HG02678 (cell line): ENCODE measurements at regions not wholly inside any gene's neighbourhood (a gene's known extent, or its start where the extent isn't known, plus 50 kb on each side); places are given as distances from the start of the nearest gene placed in this dataset.
"Not testable (repeated sequence)": the region's sequence is repeated elsewhere in the genome, so short reads cannot be mapped to it uniquely, and the experiment has no call there.

ENCODE experiments used
- ATAC-seq: cut with Tn5 transposase; IDR thresholded peaks from one replicate; pipeline ENCODE4 v1.9.1; 2021; ENCODE audit warnings: mild to moderate bottlenecking, moderate library complexity; ENCODE audit not compliant: unreplicated experiment

DNA sequence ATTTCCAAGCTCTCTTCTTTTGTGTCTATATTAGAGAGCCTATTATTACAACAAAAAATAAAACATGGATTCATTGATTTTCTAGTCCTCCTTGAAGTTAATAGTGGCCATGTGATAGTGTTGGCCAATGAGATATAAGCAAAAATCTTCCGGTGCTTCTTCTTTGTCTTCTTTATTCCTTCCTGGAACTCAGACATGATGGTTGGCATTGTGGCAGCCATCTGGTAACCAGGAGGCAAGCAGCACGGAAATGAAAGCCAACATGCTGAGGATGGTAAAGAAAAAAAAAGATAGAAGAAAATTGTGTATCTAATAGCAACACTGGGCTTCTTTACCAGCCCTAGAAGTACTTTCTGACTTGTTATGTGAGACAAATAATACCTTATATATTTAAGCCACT lies 50.8 kb upstream of the SEL1L start:
- no peak for ATAC-seq

DNA sequence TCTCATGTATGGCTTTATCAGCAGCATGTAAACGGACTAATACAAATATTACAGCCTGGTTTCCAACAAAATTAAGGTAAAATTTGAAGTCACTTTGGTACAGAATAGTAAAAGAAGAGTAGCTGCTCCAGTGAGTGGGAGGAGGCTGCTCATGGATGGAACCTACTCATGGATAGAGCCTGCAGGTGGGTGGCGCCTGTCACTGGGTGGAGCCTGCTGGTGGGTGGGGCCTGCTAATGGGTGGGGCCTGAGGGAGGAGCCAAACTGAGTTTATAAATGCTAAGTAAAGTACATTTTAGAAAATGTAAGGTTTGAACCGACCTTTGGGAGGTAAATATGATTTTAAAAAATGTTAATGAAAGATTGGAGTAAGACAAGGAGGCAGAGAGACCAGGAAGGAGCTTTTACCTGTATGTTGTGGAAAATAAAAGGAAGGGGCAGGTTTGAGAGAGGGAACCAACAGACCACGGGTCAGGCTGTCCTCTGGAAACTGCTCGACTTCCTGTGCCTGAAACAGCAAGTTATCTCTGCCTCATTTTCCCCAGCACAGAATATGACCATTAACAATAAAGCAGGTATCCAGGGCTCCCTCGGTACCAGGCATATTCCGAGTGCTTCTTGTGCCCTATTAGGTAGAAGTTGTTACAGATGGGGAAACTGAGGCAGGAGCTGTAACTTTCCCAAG lies 55.9 kb upstream of the SEL1L start:
- ATAC-seq: no peak

DNA sequence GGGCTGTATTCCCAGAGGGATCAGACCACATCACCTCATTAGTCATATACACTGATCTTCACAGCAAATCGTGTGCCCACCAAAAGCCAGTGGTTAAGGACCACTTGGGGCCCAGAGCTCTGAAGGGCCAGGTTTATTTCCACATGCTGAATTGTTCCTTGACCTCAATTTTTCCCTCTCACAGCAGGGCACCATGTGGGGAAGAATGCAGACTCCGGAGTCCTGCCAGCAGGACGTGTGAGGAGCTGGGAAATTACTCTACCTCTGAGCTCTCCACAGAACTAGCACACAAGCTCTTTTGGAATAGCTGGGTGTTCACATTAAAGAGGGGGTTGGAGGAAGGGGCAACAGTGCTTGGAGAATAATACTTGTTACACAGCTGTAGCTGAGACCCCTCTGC lies 57.6 kb upstream of the SEL1L start:
- no peak for ATAC-seq

DNA sequence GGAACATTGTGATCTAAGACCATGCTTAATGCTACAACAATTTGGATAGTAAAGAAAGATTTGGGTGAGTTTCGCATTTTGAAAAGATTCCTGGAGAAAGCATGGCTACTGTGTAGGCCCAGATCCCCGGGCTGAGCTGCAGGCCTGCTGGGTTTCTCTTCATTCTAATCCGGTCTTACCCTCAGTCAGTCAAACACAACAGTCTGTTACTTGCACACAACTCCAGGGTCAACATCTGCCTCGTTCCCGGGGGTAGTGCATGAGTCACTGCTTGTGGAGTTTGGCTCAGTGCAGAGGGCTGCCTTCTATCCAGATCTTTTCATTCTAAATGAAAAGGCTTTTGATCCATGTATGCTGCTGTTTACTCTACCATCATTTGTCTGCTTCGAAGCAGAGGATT lies 60.4 kb upstream of the SEL1L start:
- no peak for ATAC-seq

DNA sequence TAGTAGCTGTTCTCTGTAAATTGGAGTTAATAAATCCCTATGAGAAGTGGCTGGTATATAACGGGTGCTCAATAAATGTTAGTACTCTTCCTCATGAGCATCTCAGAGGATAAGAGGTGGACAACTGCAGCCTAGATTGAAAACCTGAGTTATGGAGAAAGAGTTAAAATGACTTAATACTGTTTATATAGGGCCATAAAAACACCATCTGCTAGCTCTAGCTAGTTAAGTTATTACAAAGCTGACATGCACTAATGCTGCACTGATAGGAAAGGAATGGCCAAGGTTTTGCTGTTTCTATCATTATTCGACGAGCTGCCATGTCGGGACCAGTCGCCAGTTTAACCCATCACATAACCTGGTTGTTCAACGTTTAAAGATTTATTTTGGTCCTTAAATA lies 72.0 kb upstream of the SEL1L start:
- ATAC-seq: no peak

- ATAC-seq: no peak
Measured at GRCh38 chr14:81613341-81614045, 79.8 kb upstream of the SEL1L start.

GRCh38 chr14:81614302-81614701 lies 80.6 kb upstream of the SEL1L start:
- ATAC-seq: not testable (repeated sequence)

- no peak for ATAC-seq
Measured at GRCh38 chr14:81618695-81619094, 85.0 kb upstream of the SEL1L start.

GRCh38 chr14:81619816-81620215 lies 86.2 kb upstream of the SEL1L start:
- ATAC-seq: no peak

DNA sequence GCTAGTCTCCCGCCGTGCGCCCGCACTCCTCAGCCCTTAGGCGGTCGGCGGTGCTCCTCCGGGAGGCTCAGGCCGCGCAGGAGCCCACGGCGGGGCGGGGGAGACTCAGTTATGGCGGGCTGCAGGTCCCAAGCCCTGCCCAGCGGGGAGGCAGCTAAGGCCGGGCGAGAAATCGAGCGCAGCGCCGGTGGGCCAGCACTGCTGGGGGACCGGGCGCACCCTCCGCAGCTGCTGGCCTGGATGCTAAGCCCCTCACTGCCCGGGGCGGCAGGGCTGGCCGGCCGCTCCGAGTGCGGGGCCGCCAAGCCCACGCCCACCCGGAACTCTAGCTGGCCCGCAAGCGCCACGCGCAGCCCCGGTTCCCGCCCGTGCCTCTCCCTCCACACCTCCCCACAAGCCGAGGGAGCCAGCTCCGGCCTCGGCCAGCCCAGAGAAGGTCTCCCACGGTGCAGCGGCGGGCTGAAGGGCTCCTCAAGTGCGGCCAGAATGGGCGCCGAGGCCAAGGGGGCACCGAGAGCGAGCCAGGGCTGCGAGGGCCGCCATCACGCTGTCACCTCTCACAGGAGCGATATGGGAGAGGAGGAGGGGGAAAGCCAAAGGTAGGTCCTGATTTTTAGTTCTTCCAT lies 90.2 kb upstream of the SEL1L start:
- ATAC-seq: not testable (repeated sequence)

GRCh38 chr14:81625343-81625742 lies 91.7 kb upstream of the SEL1L start:
- ATAC-seq: no peak

GRCh38 chr14:81632157-81632556 lies 98.5 kb upstream of the SEL1L start:
- no peak for ATAC-seq

GRCh38 chr14:81633496-81633895 lies 99.8 kb upstream of the SEL1L start:
- ATAC-seq: no peak

- ATAC-seq: no peak
Measured at GRCh38 chr14:81637639-81638038, 104.0 kb upstream of the SEL1L start.

- no peak for ATAC-seq
Measured at GRCh38 chr14:81638656-81639280, 105.1 kb upstream of the SEL1L start.

DNA sequence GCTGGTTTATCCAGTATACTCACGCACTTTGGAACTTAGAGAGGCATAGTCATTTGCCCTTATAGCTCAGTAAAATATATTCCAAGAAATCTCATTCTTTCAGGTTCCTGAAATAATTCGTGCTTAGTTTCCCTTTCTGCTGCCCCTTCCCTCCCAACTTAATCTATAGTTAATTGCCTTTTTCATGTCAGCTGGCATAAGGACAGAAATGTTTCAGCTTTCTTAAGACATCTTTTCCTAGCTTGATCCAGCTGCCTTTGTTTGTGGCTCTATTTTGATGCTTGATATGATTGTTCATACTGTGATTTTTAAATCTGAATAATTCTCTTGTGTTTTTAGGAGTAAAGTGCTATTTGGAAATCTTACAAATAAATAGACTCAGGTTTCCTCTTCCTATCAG lies 120.0 kb upstream of the SEL1L start:
- ATAC-seq: no peak

DNA sequence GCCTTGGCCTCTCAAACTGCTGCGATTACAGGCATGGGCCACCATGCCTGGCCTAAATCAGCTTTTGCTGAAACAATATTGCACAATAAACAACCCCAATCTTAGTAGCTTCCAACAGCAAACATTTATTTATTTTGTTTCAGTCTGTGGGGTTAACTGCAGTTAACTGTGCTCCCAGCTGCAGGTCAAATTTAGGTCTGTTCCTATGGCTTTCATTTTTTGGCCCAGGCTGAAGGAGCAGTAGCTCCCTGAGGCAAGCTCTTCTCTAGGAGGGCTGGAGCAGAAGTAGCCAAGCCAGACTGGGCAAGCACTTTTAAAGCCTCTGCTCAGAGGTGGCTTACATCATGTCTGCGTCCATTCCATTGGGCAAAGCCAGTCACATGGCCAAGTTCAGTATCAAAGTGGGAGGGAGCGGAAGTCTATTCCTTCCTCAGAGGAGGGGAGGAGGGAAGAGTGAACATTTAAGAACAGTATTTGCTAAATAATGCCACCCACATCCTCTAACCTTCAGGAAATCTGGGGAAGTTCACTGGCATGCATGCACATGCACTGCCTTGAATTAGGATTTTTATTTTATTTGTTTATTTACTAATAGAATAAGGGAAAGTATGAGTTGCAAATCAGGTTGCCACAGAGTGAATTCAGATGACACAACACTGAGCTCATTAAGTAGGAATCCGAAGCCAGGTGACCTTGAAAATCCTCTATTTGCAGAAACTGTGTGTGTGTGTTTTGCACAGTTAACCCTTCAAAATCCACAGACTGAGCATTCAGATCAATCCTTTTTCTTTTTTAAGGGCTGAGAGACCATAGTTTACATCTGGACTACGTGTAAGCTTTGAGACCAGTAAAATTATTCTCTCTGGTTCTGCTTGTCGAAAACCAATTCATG lies 122.0 kb upstream of the SEL1L start:
- no peak for ATAC-seq

- no peak for ATAC-seq
Measured at GRCh38 chr14:81656811-81657210, 123.2 kb upstream of the SEL1L start.

DNA sequence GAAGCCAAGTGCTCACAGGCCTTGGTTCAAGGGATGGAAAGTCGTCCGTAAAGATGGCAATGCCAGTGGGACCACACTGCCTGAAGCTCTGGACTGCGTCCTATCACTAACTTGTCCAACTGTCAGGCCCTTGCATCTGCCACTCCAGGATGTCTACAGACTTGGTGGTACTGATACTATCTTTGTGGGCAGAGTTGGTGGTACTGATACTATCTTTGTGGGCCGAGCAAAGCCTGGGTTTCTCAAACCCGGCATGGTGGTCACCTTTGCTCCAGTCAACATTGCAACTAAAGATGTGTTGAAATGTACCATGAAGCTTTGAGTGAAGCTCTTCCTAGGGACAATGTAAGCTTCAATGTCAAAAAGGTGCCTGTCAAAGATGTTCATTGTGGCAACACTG lies 128.4 kb upstream of the SEL1L start:
- no peak for ATAC-seq

DNA sequence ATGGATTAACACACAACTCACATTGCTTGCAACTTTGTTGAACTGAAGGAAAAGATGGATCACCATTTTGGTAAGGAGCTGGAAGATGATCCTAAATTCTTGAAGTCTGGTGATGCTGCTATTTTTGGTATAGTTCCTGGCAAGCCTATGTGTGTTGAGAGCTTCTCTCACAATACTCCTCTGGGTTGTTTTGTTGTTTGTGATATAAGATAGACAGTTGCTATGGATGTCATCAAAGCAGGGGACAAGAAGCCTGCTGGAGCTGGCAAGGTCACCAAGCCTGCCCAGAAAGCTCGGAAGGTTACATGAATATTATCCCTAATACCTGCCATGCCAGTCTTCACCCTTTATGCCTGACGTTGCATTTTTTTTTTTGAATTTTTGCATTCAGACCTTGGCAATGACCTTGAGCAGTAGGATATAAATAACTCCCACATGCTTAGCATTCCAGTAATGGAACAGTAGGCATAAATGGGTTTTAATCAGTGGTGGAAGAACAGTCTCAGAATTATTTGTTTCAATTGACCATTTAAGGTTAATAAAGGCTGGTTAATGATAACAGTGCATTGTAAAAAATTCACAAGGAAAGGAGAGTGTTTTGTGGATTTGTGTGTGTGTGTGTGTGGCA lies 129.0 kb upstream of the SEL1L start:
- ATAC-seq: no peak
